22Rv1 (cell line): ENCODE measurements at regions not wholly inside any gene's neighbourhood (a gene's known extent, or its start where the extent isn't known, plus 50 kb on each side); places are given as distances from the start of the nearest gene placed in this dataset.

Experiments
- ZFX ChIP-seq: fragments of 450-650 bp; IDR thresholded peaks from 2 replicates; pipeline ENCODE4 v1.6.1; 2017; ENCODE audit warnings: antibody characterized with exemption, borderline replicate concordance
- TF ChIP-seq, protein P1 (sequence below): fragments of 450-650 bp; IDR thresholded peaks from 2 replicates; pipeline ENCODE4 v1.5.1; 2017; ENCODE audit warnings: mild to moderate bottlenecking

- TF ChIP-seq, protein P1, sequence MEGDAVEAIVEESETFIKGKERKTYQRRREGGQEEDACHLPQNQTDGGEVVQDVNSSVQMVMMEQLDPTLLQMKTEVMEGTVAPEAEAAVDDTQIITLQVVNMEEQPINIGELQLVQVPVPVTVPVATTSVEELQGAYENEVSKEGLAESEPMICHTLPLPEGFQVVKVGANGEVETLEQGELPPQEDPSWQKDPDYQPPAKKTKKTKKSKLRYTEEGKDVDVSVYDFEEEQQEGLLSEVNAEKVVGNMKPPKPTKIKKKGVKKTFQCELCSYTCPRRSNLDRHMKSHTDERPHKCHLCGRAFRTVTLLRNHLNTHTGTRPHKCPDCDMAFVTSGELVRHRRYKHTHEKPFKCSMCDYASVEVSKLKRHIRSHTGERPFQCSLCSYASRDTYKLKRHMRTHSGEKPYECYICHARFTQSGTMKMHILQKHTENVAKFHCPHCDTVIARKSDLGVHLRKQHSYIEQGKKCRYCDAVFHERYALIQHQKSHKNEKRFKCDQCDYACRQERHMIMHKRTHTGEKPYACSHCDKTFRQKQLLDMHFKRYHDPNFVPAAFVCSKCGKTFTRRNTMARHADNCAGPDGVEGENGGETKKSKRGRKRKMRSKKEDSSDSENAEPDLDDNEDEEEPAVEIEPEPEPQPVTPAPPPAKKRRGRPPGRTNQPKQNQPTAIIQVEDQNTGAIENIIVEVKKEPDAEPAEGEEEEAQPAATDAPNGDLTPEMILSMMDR, result no peak
- no peak for TF ChIP-seq ZFX
These were observed 53.3 kb upstream of the EPB41L1 start for GRCh38 chr20:36101192-36101591.
